Osteocyte (in vitro differentiated cells): ENCODE measurements at regions not wholly inside any gene's neighbourhood (a gene's known extent, or its start where the extent isn't known, plus 50 kb on each side); places are given as distances from the start of the nearest gene placed in this dataset.
"Not testable (repeated sequence)": the region's sequence is repeated elsewhere in the genome, so short reads cannot be mapped to it uniquely, and the experiment has no call there.

Experiments used
- DNase-seq: peaks from one replicate; pipeline ENCODE4 v3.0.0; 2021; ENCODE audit warnings: mixed read lengths; ENCODE audit not compliant: unreplicated experiment; ENCODE audit errors: extremely low spot score
- H3K27ac Mint-ChIP-seq: one replicate; pipeline ENCODE4 v1.8.0; 2021; ENCODE audit warnings: mild to moderate bottlenecking, mixed read lengths; ENCODE audit not compliant: unreplicated experiment
- H3K27me3 Mint-ChIP-seq: one replicate; pipeline ENCODE4 v1.8.0; 2021; ENCODE audit warnings: mixed read lengths; ENCODE audit not compliant: unreplicated experiment
- H3K36me3 Mint-ChIP-seq: one replicate; pipeline ENCODE4 v1.8.0; 2021; ENCODE audit warnings: mixed read lengths; ENCODE audit not compliant: unreplicated experiment
- H3K4me1 Mint-ChIP-seq: one replicate; pipeline ENCODE4 v1.8.0; 2021; ENCODE audit warnings: mixed read lengths; ENCODE audit not compliant: unreplicated experiment
- H3K4me3 Mint-ChIP-seq: one replicate; pipeline ENCODE4 v1.8.0; 2021; ENCODE audit warnings: mild to moderate bottlenecking, moderate library complexity, mixed read lengths; ENCODE audit not compliant: unreplicated experiment
- H3K9me3 Mint-ChIP-seq: one replicate; pipeline ENCODE4 v1.8.0; 2021; ENCODE audit warnings: mixed read lengths; ENCODE audit not compliant: unreplicated experiment
- CTCF ChIP-seq: fragments of 200-600 bp; sonication (generic); IDR thresholded peaks from 2 replicates; pipeline ENCODE4 v1.5.0; 2021; ENCODE audit warnings: antibody characterized with exemption, mild to moderate bottlenecking, moderate library complexity

- Mint-ChIP-seq H3K9me3 (peaks cover 6% of the 10 kb centered on the region), H3K4me3 (no peak overlapping the region), H3K27ac (no peak overlapping the region), H3K27me3 (no peaks in the 10 kb centered on the region), H3K36me3 (no peaks in the 10 kb centered on the region), H3K4me1 (peaks cover 24% of the 10 kb centered on the region)
- DNase-seq: no peak
- TF ChIP-seq CTCF: no peak
These were observed 80.7 kb upstream of the NEDD9 start for GRCh38 chr6:11313207-11313606.

GRCh38 chr6:11311970-11312369 is 79.5 kb upstream of the NEDD9 start:
- TF ChIP-seq CTCF: no peak
- Mint-ChIP-seq H3K9me3 (peaks cover 6% of the 10 kb centered on the region), H3K36me3 (no peaks in the 10 kb centered on the region), H3K27me3 (no peaks in the 10 kb centered on the region), H3K4me3 (no peak overlapping the region), H3K4me1 (peaks cover 15% of the 10 kb centered on the region), H3K27ac (no peak overlapping the region)
- DNase-seq: no peak

- Mint-ChIP-seq H3K4me1 (no peaks in the 10 kb centered on the region), H3K27me3 (no peaks in the 10 kb centered on the region), H3K27ac (no peak overlapping the region), H3K36me3 (no peaks in the 10 kb centered on the region), H3K4me3 (no peak overlapping the region), H3K9me3 (peaks cover 6% of the 10 kb centered on the region)
- no peak for DNase-seq
- TF ChIP-seq CTCF: no peak
These were observed 77.6 kb upstream of the NEDD9 start for GRCh38 chr6:11309947-11310665.

- H3K4me1 Mint-ChIP-seq: no peaks in the 10 kb centered on the region
- H3K36me3 Mint-ChIP-seq: peaks cover 2% of the 10 kb centered on the region
- DNase-seq: no peak
- no peak overlapping the region for H3K27ac Mint-ChIP-seq
- H3K9me3 Mint-ChIP-seq: no peaks in the 10 kb centered on the region
- no peak overlapping the region for H3K4me3 Mint-ChIP-seq
- no peak for TF ChIP-seq CTCF
- H3K27me3 Mint-ChIP-seq: no peaks in the 10 kb centered on the region
These were observed 74.8 kb upstream of the NEDD9 start for GRCh38 chr6:11307226-11307625.

GRCh38 chr6:11304946-11305345 is 72.5 kb upstream of the NEDD9 start:
- no peaks in the 10 kb centered on the region for H3K4me1 Mint-ChIP-seq
- no peak overlapping the region for H3K27ac Mint-ChIP-seq
- no peak for TF ChIP-seq CTCF
- H3K9me3 Mint-ChIP-seq: peaks cover 10% of the 10 kb centered on the region
- no peak for DNase-seq
- H3K27me3 Mint-ChIP-seq: no peaks in the 10 kb centered on the region
- no peak overlapping the region for H3K4me3 Mint-ChIP-seq
- peaks cover 4% of the 10 kb centered on the region for H3K36me3 Mint-ChIP-seq

- Mint-ChIP-seq H3K4me1 (peaks cover 13% of the 10 kb centered on the region), H3K9me3 (peaks cover 20% of the 10 kb centered on the region)
- H3K36me3 Mint-ChIP-seq, H3K27ac Mint-ChIP-seq, DNase-seq, H3K4me3 Mint-ChIP-seq, H3K27me3 Mint-ChIP-seq: not testable (repeated sequence)
These were observed 67.5 kb upstream of the NEDD9 start for GRCh38 chr6:11299876-11300428.

- H3K36me3 Mint-ChIP-seq, H3K4me3 Mint-ChIP-seq, H3K27ac Mint-ChIP-seq, DNase-seq, H3K27me3 Mint-ChIP-seq: not testable (repeated sequence)
- Mint-ChIP-seq H3K9me3 (peaks cover 20% of the 10 kb centered on the region), H3K4me1 (peaks cover 13% of the 10 kb centered on the region)
These were observed 66.9 kb upstream of the NEDD9 start for GRCh38 chr6:11299421-11299784.
